ENCODE measurements at regions not wholly inside any gene's neighbourhood (a gene's known extent, or its start where the extent isn't known, plus 50 kb on each side); places are given as distances from the start of the nearest gene placed in this dataset.

DNA sequence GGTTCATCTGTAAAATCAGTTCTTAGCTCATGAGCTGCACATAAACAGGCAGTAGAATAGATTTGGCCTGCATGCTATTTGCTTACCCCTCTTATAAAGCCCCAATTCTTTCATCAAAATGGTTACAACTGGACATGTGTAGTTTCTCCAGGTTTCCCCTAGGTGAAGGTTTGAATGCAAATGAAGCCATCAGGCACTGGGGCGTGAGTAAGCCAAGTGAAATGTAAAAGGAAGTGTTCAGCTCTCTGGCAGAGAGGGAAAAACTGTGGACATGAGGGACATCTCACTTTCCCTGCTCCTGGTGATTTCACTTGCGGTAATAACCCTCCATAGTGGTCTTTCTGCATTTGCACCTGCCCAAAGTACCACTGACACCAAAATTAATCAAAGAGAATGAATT, 1402.3 kb upstream of the LRRTM1 start:
- Histone ChIP-seq H3K4me3 (ENCODE audit: low read length) (no peak overlapping the region), H3K9me3 (ENCODE audit: control insufficient read depth in 1 of 2, insufficient read depth in 1 of 2, low read length in 2 of 2) (peaks cover 0 to 5% of the 10 kb centered on the region in 2 experiments), H3K27me3 (ENCODE audit: control insufficient read depth in 1 of 2, insufficient read depth in 2 of 2, low read length in 2 of 2) (no peaks in the 10 kb centered on the region), H3K36me3 (ENCODE audit: insufficient read depth, low read length) (no peaks in the 10 kb centered on the region), H3K27ac (ENCODE audit: low read depth in 1 of 2, low read length in 2 of 2) (no peak overlapping the region), H3K4me1 (ENCODE audit: insufficient read depth, low read length) (no peaks in the 10 kb centered on the region)
- H3K36me3 Mint-ChIP-seq (ENCODE audit: low read depth), result no peaks in the 10 kb centered on the region
- H3K9me3 Mint-ChIP-seq, result peaks cover 11% of the 10 kb centered on the region
- TF ChIP-seq, protein P1, sequence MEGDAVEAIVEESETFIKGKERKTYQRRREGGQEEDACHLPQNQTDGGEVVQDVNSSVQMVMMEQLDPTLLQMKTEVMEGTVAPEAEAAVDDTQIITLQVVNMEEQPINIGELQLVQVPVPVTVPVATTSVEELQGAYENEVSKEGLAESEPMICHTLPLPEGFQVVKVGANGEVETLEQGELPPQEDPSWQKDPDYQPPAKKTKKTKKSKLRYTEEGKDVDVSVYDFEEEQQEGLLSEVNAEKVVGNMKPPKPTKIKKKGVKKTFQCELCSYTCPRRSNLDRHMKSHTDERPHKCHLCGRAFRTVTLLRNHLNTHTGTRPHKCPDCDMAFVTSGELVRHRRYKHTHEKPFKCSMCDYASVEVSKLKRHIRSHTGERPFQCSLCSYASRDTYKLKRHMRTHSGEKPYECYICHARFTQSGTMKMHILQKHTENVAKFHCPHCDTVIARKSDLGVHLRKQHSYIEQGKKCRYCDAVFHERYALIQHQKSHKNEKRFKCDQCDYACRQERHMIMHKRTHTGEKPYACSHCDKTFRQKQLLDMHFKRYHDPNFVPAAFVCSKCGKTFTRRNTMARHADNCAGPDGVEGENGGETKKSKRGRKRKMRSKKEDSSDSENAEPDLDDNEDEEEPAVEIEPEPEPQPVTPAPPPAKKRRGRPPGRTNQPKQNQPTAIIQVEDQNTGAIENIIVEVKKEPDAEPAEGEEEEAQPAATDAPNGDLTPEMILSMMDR (IDR thresholded peaks at IDR 0.05), result no peak
- H3K27me3 Mint-ChIP-seq, result no peaks in the 10 kb centered on the region
- ATAC-seq (ENCODE audit: poor library complexity), result no peak
- no peak for DNase-seq
- H3K27ac Mint-ChIP-seq, result no peak overlapping the region
- ChIA-PET CTCF (no interaction called here), POLR2A (no interaction called here)
- H3K4me3 Mint-ChIP-seq, result no peak overlapping the region
- no peaks in the 10 kb centered on the region for H3K4me1 Mint-ChIP-seq (ENCODE audit: low read depth)
- intact Hi-C loops (cut with DNase I, micrococcal nuclease), result no loop called here

DNA sequence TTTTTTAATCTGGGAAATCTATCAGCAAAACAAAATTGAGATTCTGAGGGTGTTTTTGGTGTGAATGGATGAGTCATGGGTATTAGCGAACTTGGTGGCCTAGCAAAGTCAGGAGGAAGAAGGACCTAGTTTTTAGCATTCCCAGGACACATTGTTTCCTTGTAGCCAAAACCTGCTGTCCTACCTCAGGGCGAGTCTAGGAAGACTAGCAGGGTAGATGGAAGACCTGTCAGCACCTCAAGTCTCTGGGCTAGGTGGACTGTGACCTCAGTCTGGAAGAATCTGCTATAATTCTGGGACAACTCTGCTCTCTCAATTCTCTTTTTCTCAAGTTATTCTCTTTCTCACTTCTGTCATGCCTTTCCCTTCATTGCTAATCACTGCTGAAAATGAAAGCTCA, 1399.3 kb upstream of the LRRTM1 start:
- ChIA-PET POLR2A (no interaction called here), CTCF (no interaction called here)
- no peak for DNase-seq
- intact Hi-C loops (cut with DNase I, micrococcal nuclease), result no loop called here
- no peaks in the 10 kb centered on the region for H3K27me3 ChIP-seq (ENCODE audit: control insufficient read depth in 1 of 2, insufficient read depth in 2 of 2, low read length in 2 of 2)
- H3K9me3 ChIP-seq (ENCODE audit: control insufficient read depth in 1 of 2, insufficient read depth in 1 of 2, low read length in 2 of 2), result no peaks in the 10 kb centered on the region
- no peak for ATAC-seq (ENCODE audit: poor library complexity)
- Mint-ChIP-seq H3K36me3 (ENCODE audit: low read depth) (no peaks in the 10 kb centered on the region), H3K4me1 (ENCODE audit: low read depth) (no peaks in the 10 kb centered on the region), H3K27me3 (no peaks in the 10 kb centered on the region), H3K9me3 (peaks cover 8% of the 10 kb centered on the region), H3K4me3 (no peak overlapping the region), H3K27ac (no peak overlapping the region)
- no peaks in the 10 kb centered on the region for H3K36me3 ChIP-seq (ENCODE audit: insufficient read depth, low read length)
- TF ChIP-seq, protein P1 (IDR thresholded peaks at IDR 0.05), result no peak
- H3K4me3 ChIP-seq (ENCODE audit: low read length), result no peak overlapping the region
- H3K27ac ChIP-seq (ENCODE audit: low read depth in 1 of 2, low read length in 2 of 2), result no peak overlapping the region
- H3K4me1 ChIP-seq (ENCODE audit: insufficient read depth, low read length), result no peaks in the 10 kb centered on the region

DNA sequence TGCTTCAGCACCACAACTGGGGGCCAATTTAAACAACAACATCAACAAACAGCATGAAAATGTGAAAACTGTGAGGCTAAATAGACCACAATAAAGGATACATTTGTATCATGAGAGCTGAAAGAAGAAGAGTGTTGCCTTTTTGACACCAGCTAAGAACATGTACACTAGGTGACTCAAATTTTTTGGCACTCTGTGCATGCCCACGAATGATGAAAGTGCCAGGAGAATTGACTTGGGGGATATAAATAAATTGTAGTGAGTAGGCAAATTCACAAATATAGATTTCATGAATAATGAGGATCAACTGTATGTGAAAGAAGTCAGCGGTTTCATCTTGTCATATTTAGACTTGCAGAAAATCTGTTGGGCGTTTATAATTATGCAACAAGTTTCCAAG, 1388.0 kb upstream of the LRRTM1 start:
- ATAC-seq (ENCODE audit: poor library complexity) (no peak), DNase-seq (no peak)
- CTCF ChIA-PET, result no interaction called here
- no peak overlapping the region for H3K27ac ChIP-seq (ENCODE audit: low read depth in 1 of 2, low read length in 2 of 2)
- H3K4me1 Mint-ChIP-seq (ENCODE audit: low read depth), result no peaks in the 10 kb centered on the region
- no peaks in the 10 kb centered on the region for H3K27me3 Mint-ChIP-seq
- H3K36me3 ChIP-seq (ENCODE audit: insufficient read depth, low read length), result no peaks in the 10 kb centered on the region
- no peak overlapping the region for H3K4me3 ChIP-seq (ENCODE audit: low read length)
- H3K9me3 ChIP-seq (ENCODE audit: control insufficient read depth in 1 of 2, insufficient read depth in 1 of 2, low read length in 2 of 2), result no peaks in the 10 kb centered on the region
- intact Hi-C loops (cut with DNase I, micrococcal nuclease), result no loop called here
- no peaks in the 10 kb centered on the region for H3K27me3 ChIP-seq (ENCODE audit: control insufficient read depth in 1 of 2, insufficient read depth in 2 of 2, low read length in 2 of 2)
- H3K27ac Mint-ChIP-seq, result no peak overlapping the region
- no peak overlapping the region for H3K4me3 Mint-ChIP-seq
- no peaks in the 10 kb centered on the region for H3K4me1 ChIP-seq (ENCODE audit: insufficient read depth, low read length)
- TF ChIP-seq, protein P1 (IDR thresholded peaks at IDR 0.05), result no peak
- POLR2A ChIA-PET, result no interaction called here
- H3K9me3 Mint-ChIP-seq, result peaks cover 12% of the 10 kb centered on the region
- no peaks in the 10 kb centered on the region for H3K36me3 Mint-ChIP-seq (ENCODE audit: low read depth)
